Colonic mucosa (tissue), 4 donors: ENCODE measurements at regions not wholly inside any gene's neighbourhood (a gene's known extent, or its start where the extent isn't known, plus 50 kb on each side); places are given as distances from the start of the nearest gene placed in this dataset.

ENCODE experiments used
- DNase-seq: peaks from one replicate; pipeline ENCODE4 v3.0.0-alpha.2; 2020
- H3K27ac ChIP-seq: fragments of 200-600 bp; one replicate; pipeline ENCODE4 v1.8.0; 2021
- H3K27me3 ChIP-seq: fragments of 200-600 bp; one replicate; pipeline ENCODE4 v1.8.0; 2021
- H3K36me3 ChIP-seq: fragments of 200-600 bp; one replicate; pipeline ENCODE4 v1.8.0; 2021
- H3K4me1 ChIP-seq: fragments of 200-600 bp; one replicate; pipeline ENCODE4 v1.8.0; 2021; ENCODE audit warnings: mild to moderate bottlenecking
- H3K4me3 ChIP-seq: fragments of 200-600 bp; one replicate; pipeline ENCODE4 v1.8.0; 2021
- H3K9ac ChIP-seq, 2 donors: one replicate each; pipeline ENCODE4 v1.7.0; 2013; ENCODE audit warnings: control low read depth in 2 of 2, low read depth in 2 of 2, low read length in 2 of 2
- H3K9me3 ChIP-seq: fragments of 200-600 bp; one replicate; pipeline ENCODE4 v1.8.0; 2021
- CTCF ChIP-seq: fragments of 200-600 bp; IDR thresholded peaks from one replicate; pipeline ENCODE4 v1.8.0; 2022; ENCODE audit warnings: antibody characterized with exemption, mild to moderate bottlenecking
- intact Hi-C: fragments of 100-400 bp; cut with DNase I; formaldehyde crosslinking; loops from one replicate; pipeline ENCODE4 v1.14.1; 2022
- donor health status: healthy.
- donor health status: DM: no; HTN: no; CAD: no.
- donor health status: DM: no; HTN: no; CAD: no.

- no peak for TF ChIP-seq CTCF
- Histone ChIP-seq H3K4me1 (no peaks in the 10 kb centered on the region), H3K9me3 (no peaks in the 10 kb centered on the region), H3K4me3 (no peak overlapping the region), H3K9ac (no peak overlapping the region), H3K27ac (no peak overlapping the region), H3K27me3 (no peaks in the 10 kb centered on the region), H3K36me3 (no peaks in the 10 kb centered on the region)
- intact Hi-C loops = no loop called here
- DNase-seq = no peak
These were observed 168.0 kb upstream of the PHYHIPL start for GRCh38 chr10:59008452-59008851.

GRCh38 chr10:59011972-59012632 is 164.3 kb upstream of the PHYHIPL start:
- no peak overlapping the region for H3K4me3 ChIP-seq
- intact Hi-C loops = no loop called here
- no peak overlapping the region for H3K27ac ChIP-seq
- TF ChIP-seq CTCF = no peak
- H3K27me3 ChIP-seq = no peaks in the 10 kb centered on the region
- DNase-seq = no peak
- no peaks in the 10 kb centered on the region for H3K4me1 ChIP-seq
- no peaks in the 10 kb centered on the region for H3K36me3 ChIP-seq
- no peaks in the 10 kb centered on the region for H3K9me3 ChIP-seq
- no peak overlapping the region for H3K9ac ChIP-seq

- H3K9me3 ChIP-seq = no peaks in the 10 kb centered on the region
- no peaks in the 10 kb centered on the region for H3K4me1 ChIP-seq
- no peak overlapping the region for H3K9ac ChIP-seq
- no peak for TF ChIP-seq CTCF
- no peaks in the 10 kb centered on the region for H3K36me3 ChIP-seq
- no peak overlapping the region for H3K27ac ChIP-seq
- DNase-seq = no peak
- no peak overlapping the region for H3K4me3 ChIP-seq
- no peaks in the 10 kb centered on the region for H3K27me3 ChIP-seq
- intact Hi-C loops = no loop called here
These were observed 163.6 kb upstream of the PHYHIPL start for GRCh38 chr10:59012839-59013238.

- no peak for DNase-seq
These were observed 160.4 kb upstream of the PHYHIPL start for GRCh38 chr10:59016043-59016442.

GRCh38 chr10:59018977-59019376 is 157.5 kb upstream of the PHYHIPL start:
- Histone ChIP-seq H3K4me1 (no peaks in the 10 kb centered on the region), H3K9ac (no peak overlapping the region), H3K9me3 (no peaks in the 10 kb centered on the region), H3K4me3 (no peak overlapping the region), H3K27ac (no peak overlapping the region), H3K36me3 (no peaks in the 10 kb centered on the region), H3K27me3 (no peaks in the 10 kb centered on the region)
- no peak for DNase-seq
- no peak for TF ChIP-seq CTCF
- intact Hi-C loops = no loop called here

More at GRCh38 chr10:59016043-59016442, 160.4 kb upstream of the PHYHIPL start:
- H3K27me3 ChIP-seq = no peaks in the 10 kb centered on the region
- no peak for TF ChIP-seq CTCF
- no peaks in the 10 kb centered on the region for H3K36me3 ChIP-seq
- H3K27ac ChIP-seq = no peak overlapping the region
- H3K9ac ChIP-seq = no peak overlapping the region
- intact Hi-C loops = no loop called here
- H3K4me3 ChIP-seq = no peak overlapping the region
- H3K9me3 ChIP-seq = no peaks in the 10 kb centered on the region
- H3K4me1 ChIP-seq = no peaks in the 10 kb centered on the region
